OCI-LY3 (cell line): ENCODE measurements at regions not wholly inside any gene's neighbourhood (a gene's known extent, or its start where the extent isn't known, plus 50 kb on each side); places are given as distances from the start of the nearest gene placed in this dataset.

Experiments
- EZH2phosphoT487 ChIP-seq: fragments of 200-600 bp; shearing (Covaris generic); IDR thresholded peaks from 2 replicates; pipeline ENCODE4 v1.6.1; 2018; ENCODE audit warnings: antibody characterized with exemption, mixed run types, low read depth
- TF ChIP-seq, protein P1 (sequence below): fragments of 200-600, 300-600 bp; sonication (generic); IDR thresholded peaks from 2 replicates; pipeline ENCODE4 v1.5.1; 2014; ENCODE audit warnings: antibody characterized with exemption, low read length, low read depth

DNA sequence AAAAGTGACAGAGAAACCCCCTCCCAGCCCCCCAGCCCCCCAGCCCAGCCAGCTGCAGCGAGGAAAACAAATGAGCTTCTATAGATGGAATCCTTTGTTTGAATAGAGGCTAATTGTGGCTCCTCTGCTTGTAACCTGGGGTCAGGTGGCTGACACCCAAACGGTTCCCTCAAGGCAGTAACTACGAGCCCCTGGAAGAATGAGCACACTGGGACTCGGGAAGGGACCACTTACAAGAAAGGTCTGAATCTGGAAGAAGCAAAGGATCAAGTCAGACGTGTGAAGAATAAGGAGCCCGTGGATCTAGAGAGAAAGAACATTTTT, 108.7 kb upstream of the FUT8 start:
- TF ChIP-seq, protein P1, sequence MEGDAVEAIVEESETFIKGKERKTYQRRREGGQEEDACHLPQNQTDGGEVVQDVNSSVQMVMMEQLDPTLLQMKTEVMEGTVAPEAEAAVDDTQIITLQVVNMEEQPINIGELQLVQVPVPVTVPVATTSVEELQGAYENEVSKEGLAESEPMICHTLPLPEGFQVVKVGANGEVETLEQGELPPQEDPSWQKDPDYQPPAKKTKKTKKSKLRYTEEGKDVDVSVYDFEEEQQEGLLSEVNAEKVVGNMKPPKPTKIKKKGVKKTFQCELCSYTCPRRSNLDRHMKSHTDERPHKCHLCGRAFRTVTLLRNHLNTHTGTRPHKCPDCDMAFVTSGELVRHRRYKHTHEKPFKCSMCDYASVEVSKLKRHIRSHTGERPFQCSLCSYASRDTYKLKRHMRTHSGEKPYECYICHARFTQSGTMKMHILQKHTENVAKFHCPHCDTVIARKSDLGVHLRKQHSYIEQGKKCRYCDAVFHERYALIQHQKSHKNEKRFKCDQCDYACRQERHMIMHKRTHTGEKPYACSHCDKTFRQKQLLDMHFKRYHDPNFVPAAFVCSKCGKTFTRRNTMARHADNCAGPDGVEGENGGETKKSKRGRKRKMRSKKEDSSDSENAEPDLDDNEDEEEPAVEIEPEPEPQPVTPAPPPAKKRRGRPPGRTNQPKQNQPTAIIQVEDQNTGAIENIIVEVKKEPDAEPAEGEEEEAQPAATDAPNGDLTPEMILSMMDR, result no peak
- TF ChIP-seq EZH2phosphoT487, result no peak
